ENCODE measurements at regions not wholly inside any gene's neighbourhood (a gene's known extent, or its start where the extent isn't known, plus 50 kb on each side); places are given as distances from the start of the nearest gene placed in this dataset.

DNA sequence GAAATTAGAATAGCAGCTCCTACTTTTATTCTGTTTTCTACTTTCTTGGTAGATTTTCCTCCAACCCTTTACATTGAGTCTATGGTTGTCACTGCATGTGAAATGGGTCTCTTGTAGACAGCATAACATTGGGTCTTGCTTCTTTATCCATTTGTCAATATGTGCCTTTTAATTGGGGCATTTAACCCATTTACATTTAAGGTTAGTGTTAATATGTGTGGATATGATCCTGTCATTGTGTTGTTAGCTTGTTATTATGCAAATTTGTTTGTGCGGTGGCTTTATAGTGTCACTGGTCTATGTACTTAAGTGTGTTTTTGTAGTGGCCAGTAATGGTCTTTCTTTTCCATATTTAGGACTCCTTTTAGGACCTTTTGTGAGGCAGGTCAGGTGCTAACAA, 276.9 kb upstream of the SPHKAP start (continued):
- TF ChIP-seq, protein P1, sequence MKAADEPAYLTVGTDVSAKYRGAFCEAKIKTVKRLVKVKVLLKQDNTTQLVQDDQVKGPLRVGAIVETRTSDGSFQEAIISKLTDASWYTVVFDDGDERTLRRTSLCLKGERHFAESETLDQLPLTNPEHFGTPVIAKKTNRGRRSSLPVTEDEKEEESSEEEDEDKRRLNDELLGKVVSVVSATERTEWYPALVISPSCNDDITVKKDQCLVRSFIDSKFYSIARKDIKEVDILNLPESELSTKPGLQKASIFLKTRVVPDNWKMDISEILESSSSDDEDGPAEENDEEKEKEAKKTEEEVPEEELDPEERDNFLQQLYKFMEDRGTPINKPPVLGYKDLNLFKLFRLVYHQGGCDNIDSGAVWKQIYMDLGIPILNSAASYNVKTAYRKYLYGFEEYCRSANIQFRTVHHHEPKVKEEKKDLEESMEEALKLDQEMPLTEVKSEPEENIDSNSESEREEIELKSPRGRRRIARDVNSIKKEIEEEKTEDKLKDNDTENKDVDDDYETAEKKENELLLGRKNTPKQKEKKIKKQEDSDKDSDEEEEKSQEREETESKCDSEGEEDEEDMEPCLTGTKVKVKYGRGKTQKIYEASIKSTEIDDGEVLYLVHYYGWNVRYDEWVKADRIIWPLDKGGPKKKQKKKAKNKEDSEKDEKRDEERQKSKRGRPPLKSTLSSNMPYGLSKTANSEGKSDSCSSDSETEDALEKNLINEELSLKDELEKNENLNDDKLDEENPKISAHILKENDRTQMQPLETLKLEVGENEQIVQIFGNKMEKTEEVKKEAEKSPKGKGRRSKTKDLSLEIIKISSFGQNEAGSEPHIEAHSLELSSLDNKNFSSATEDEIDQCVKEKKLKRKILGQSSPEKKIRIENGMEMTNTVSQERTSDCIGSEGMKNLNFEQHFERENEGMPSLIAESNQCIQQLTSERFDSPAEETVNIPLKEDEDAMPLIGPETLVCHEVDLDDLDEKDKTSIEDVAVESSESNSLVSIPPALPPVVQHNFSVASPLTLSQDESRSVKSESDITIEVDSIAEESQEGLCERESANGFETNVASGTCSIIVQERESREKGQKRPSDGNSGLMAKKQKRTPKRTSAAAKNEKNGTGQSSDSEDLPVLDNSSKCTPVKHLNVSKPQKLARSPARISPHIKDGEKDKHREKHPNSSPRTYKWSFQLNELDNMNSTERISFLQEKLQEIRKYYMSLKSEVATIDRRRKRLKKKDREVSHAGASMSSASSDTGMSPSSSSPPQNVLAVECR (CRISPR knock-in tag; IDR thresholded peaks at IDR 0.05; ENCODE audit: borderline replicate concordance) = no peak
- TF ChIP-seq HCFC1 (IDR thresholded peaks at IDR 0.05; ENCODE audit: low read depth, low read length) (no peak), ATRX (CRISPR knock-in tag; IDR thresholded peaks at IDR 0.05; ENCODE audit: borderline replicate concordance) (no peak), ZNF577 (CRISPR knock-in tag; IDR thresholded peaks at IDR 0.05; ENCODE audit: borderline replicate concordance, low read depth) (no peak), MIER2 (CRISPR knock-in tag; IDR thresholded peaks at IDR 0.05) (no peak), MEIS1 (CRISPR knock-in tag; IDR thresholded peaks at IDR 0.05; ENCODE audit: borderline replicate concordance) (no peak)
- TF ChIP-seq, protein P2, sequence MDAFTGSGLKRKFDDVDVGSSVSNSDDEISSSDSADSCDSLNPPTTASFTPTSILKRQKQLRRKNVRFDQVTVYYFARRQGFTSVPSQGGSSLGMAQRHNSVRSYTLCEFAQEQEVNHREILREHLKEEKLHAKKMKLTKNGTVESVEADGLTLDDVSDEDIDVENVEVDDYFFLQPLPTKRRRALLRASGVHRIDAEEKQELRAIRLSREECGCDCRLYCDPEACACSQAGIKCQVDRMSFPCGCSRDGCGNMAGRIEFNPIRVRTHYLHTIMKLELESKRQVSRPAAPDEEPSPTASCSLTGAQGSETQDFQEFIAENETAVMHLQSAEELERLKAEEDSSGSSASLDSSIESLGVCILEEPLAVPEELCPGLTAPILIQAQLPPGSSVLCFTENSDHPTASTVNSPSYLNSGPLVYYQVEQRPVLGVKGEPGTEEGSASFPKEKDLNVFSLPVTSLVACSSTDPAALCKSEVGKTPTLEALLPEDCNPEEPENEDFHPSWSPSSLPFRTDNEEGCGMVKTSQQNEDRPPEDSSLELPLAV (CRISPR knock-in tag; conservative IDR thresholded peaks at IDR 0.05; ENCODE audit: low read depth) = no peak

All from HepG2 (cell line).